ENCODE measurements at regions not wholly inside any gene's neighbourhood (a gene's known extent, or its start where the extent isn't known, plus 50 kb on each side); places are given as distances from the start of the nearest gene placed in this dataset.

DNA sequence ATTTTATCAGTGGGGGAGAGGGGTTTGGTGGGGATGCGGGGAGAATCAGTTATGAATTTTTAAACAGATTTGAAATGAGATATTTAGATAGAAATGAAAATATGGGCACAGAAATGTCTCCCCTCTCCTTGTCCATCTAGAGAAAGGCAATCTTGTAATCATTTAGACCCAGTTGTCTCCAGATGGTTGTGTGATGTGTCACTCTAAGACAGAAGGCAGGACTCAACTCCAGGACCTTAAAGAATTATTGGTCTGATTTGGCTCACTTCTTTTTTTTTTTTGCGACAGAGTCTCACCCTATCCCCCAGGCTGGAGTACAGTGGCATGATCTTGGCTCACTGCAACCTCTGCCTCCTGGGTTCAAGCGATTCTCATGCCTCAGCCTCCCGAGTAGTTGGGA lies 77.2 kb downstream of the EOMES start:
- no peak for DNase-seq
- Histone ChIP-seq H3K9me3 (no peaks in the 10 kb centered on the region), H3K4me1 (peaks cover 0 to 7% (median 2%) of the 10 kb centered on the region in 4 donors), H3K36me3 (no peaks in the 10 kb centered on the region), H3K4me3 (no peak overlapping the region), H3K27me3 (no peaks in the 10 kb centered on the region), H3K27ac (no peak overlapping the region)
- intact Hi-C loops (cut with DNase I; ENCODE audit: low total_unique reads), result no loop called here
- TF ChIP-seq, protein P1, sequence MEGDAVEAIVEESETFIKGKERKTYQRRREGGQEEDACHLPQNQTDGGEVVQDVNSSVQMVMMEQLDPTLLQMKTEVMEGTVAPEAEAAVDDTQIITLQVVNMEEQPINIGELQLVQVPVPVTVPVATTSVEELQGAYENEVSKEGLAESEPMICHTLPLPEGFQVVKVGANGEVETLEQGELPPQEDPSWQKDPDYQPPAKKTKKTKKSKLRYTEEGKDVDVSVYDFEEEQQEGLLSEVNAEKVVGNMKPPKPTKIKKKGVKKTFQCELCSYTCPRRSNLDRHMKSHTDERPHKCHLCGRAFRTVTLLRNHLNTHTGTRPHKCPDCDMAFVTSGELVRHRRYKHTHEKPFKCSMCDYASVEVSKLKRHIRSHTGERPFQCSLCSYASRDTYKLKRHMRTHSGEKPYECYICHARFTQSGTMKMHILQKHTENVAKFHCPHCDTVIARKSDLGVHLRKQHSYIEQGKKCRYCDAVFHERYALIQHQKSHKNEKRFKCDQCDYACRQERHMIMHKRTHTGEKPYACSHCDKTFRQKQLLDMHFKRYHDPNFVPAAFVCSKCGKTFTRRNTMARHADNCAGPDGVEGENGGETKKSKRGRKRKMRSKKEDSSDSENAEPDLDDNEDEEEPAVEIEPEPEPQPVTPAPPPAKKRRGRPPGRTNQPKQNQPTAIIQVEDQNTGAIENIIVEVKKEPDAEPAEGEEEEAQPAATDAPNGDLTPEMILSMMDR (IDR thresholded peaks at IDR 0.05), result no peak

DNA sequence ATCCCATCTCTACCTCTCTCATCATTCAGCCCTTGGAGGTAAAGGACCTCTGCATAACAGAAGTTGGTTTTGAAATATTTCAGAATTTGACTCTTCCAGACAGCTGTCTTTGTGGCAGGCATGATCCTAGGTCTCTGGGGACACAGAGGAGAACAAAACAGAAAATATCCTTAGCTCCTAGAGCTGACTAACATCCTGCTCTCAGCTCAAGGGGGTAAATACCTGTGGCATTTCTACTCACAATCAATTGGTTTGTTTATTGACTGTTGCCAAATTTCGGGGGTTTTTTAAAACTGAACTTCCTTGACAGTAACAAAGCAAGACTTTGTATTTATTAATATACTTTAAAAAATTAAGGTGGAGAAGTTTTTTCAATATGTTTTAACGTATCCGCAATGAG lies 78.8 kb downstream of the EOMES start:
- Histone ChIP-seq H3K27me3 (no peaks in the 10 kb centered on the region), H3K36me3 (no peaks in the 10 kb centered on the region), H3K4me1 (peaks cover 0 to 11% (median 7%) of the 10 kb centered on the region in 4 donors), H3K27ac (no peak overlapping the region), H3K9me3 (no peaks in the 10 kb centered on the region), H3K4me3 (no peak overlapping the region)
- TF ChIP-seq, protein P1 (IDR thresholded peaks at IDR 0.05), result no peak
- no peak for DNase-seq
- intact Hi-C loops (cut with DNase I; ENCODE audit: low total_unique reads), result no loop called here

DNA sequence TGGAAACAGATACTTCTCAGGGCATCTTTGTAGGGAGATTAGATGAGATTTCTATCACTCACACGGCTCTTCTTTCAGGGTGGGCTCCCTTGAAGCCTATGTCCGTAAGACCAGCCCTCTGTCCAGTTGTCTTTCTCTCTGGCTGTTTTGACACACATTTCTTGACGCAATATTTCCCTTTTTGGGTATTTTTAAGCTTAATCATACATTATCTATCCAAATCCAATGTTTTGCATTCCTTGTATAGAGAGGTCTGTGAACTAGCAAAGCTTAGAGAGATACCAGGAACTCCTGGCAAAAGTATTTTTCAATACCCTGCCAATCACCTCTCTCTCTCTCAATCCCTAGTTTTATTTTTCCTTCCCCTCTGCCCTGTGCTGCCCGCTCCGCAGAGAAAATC lies 79.3 kb downstream of the EOMES start:
- Histone ChIP-seq H3K27ac (no peak overlapping the region), H3K9me3 (no peaks in the 10 kb centered on the region), H3K27me3 (no peaks in the 10 kb centered on the region), H3K4me3 (no peak overlapping the region), H3K36me3 (no peaks in the 10 kb centered on the region), H3K4me1 (peaks cover 0 to 17% (median 12%) of the 10 kb centered on the region in 4 donors)
- intact Hi-C loops (cut with DNase I; ENCODE audit: low total_unique reads), result no loop called here
- no peak for DNase-seq
- TF ChIP-seq, protein P1 (IDR thresholded peaks at IDR 0.05), result no peak

DNA sequence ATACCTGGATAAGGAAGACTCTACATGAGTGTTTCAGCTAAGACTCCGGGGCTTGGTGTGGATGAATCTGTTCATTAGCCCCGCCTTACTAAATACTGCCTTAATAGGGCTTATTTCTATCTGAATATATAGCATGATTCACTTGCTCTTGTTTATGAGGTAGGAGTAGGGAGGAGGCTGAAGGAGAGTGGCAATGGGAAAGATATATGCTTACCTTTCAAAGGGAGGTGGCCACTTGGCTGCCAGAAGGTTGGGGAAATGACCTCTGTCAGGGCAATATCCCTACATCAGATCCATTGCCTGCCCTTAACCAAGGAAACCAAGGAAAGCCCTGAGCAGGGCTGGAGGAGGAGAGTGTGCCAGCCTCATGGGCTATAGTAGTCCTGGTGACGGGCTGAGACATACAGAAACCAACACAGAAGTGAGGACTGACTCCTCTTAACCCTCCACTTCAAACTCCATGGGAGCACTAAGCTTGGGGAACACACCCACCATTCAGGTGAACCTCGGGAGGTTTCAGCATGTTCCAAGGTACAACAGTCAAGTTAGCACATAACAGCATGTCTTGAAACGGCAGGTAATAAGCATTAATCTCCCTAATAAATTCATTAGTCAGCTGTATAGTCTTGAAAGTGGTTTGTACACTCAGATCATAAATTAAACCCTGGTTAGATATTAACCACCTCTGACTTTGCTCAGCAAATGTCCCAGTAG lies 80.1 kb downstream of the EOMES start:
- Histone ChIP-seq H3K4me1 (peaks cover 0 to 21% (median 16%) of the 10 kb centered on the region in 4 donors), H3K9me3 (no peaks in the 10 kb centered on the region), H3K27ac (no peak overlapping the region), H3K36me3 (no peaks in the 10 kb centered on the region), H3K27me3 (no peaks in the 10 kb centered on the region), H3K4me3 (no peak overlapping the region)
- intact Hi-C loops (cut with DNase I; ENCODE audit: low total_unique reads), result no loop called here
- no peak for DNase-seq
- TF ChIP-seq, protein P1 (IDR thresholded peaks at IDR 0.05), result no peak

DNA sequence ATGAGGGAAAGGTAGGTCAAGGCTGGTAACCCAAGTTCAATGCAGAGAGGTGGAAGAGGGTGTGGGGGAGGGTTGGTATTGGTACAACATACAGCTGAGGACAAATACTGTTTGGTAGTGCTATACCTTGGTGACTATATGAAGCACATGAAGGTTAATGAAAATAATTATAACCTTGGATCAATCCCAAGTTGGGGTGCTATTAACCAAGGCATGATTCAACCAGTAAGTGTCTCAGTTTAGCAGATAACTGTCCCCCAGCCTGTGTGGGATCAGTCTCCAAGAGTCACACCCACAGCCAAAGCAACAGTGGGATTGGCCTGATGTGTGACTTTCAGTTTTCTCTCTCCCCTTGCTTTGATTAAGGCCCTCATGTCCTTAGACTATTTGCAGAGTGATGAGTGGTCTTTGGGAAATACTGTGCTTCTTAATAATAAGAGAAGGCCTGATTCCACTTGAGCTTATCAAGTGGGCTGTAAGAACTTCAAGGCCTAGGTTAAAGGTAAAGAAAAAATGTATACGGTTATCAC lies 80.8 kb downstream of the EOMES start:
- intact Hi-C loops (cut with DNase I; ENCODE audit: low total_unique reads), result no loop called here
- H3K27me3 ChIP-seq, result no peaks in the 10 kb centered on the region
- no peak overlapping the region for H3K4me3 ChIP-seq
- DNase-seq, result no peak
- H3K36me3 ChIP-seq, result no peaks in the 10 kb centered on the region
- H3K9me3 ChIP-seq, result no peaks in the 10 kb centered on the region
- peaks cover 0 to 28% (median 19%) of the 10 kb centered on the region in 4 donors for H3K4me1 ChIP-seq
- TF ChIP-seq, protein P1 (IDR thresholded peaks at IDR 0.05), result no peak
- H3K27ac ChIP-seq, result no peak overlapping the region
